Ascending aorta (tissue), 2 donors: ENCODE measurements at regions not wholly inside any gene's neighbourhood (a gene's known extent, or its start where the extent isn't known, plus 50 kb on each side); places are given as distances from the start of the nearest gene placed in this dataset.
"Not testable (repeated sequence)": the region's sequence is repeated elsewhere in the genome, so short reads cannot be mapped to it uniquely, and the experiment has no call there.

ENCODE experiments used
- DNase-seq, 2 donors: peaks; one replicate each; pipeline ENCODE4 v3.0.0-alpha.2; 2019; ENCODE audit warnings: low spot score in 2 of 2
- H3K27ac ChIP-seq, 2 donors: fragments of 200-600 bp; sonication (generic); one replicate each; pipeline ENCODE4 v1.5.1; 2016 to 2017; ENCODE audit warnings: mild to moderate bottlenecking in 1 of 2
- H3K27me3 ChIP-seq: fragments of 200-600 bp; sonication (generic); one replicate; pipeline ENCODE4 v1.5.1; 2017
- H3K36me3 ChIP-seq, 2 donors: fragments of 200-600 bp; sonication (generic); one replicate each; pipeline ENCODE4 v1.5.1; 2016
- H3K4me1 ChIP-seq, 2 donors: fragments of 200-600 bp; sonication (generic); one replicate each; pipeline ENCODE4 v1.5.1; 2016 to 2017; ENCODE audit warnings: mild to moderate bottlenecking in 1 of 2
- H3K4me3 ChIP-seq, 2 donors: fragments of 200-600 bp; sonication (generic); one replicate each; pipeline ENCODE4 v1.5.1; 2016 to 2017; ENCODE audit warnings: mild to moderate bottlenecking in 1 of 2
- H3K9me3 ChIP-seq, 2 donors: fragments of 200-600 bp; sonication (generic); one replicate each; pipeline ENCODE4 v1.5.1; 2016
- intact Hi-C: fragments of 100-400 bp; cut with DNase I; formaldehyde crosslinking; loops from one replicate; pipeline ENCODE4 v1.15.1; 2023
- TF ChIP-seq, protein P1 (sequence below), 3 experiments: fragments of 200-600 bp in 2 of 3; fragments of 450-650 bp in 1 of 3; sonication (generic) in 2 of 3; IDR thresholded peaks; one replicate each; pipeline ENCODE4 v1.5.1; 2016 to 2019; ENCODE audit warnings: antibody characterized with exemption in 3 of 3, mild to moderate bottlenecking in 1 of 3, moderate library complexity in 1 of 3

DNA sequence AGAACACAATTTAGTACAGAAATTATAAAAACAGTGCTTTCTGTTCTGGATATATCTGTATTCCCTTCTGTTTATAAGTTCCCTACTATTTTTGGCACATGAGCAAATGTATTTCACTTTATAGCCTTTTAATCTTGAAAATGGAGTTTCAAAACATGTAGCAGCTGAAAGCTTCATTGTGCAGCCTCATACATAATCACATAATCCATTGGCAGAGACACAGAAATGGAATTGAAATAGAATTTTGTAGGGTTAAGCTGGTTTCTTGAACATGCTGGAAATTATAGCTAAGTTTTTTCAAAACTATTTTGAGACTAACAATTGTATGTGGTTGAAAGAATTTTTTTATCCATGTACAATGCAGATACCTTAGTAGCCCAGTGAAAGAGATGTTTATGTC is 614.3 kb upstream of the MDGA2 start:
- TF ChIP-seq, protein P1, sequence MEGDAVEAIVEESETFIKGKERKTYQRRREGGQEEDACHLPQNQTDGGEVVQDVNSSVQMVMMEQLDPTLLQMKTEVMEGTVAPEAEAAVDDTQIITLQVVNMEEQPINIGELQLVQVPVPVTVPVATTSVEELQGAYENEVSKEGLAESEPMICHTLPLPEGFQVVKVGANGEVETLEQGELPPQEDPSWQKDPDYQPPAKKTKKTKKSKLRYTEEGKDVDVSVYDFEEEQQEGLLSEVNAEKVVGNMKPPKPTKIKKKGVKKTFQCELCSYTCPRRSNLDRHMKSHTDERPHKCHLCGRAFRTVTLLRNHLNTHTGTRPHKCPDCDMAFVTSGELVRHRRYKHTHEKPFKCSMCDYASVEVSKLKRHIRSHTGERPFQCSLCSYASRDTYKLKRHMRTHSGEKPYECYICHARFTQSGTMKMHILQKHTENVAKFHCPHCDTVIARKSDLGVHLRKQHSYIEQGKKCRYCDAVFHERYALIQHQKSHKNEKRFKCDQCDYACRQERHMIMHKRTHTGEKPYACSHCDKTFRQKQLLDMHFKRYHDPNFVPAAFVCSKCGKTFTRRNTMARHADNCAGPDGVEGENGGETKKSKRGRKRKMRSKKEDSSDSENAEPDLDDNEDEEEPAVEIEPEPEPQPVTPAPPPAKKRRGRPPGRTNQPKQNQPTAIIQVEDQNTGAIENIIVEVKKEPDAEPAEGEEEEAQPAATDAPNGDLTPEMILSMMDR (IDR thresholded peaks at IDR 0.05): no peak
- no peak for DNase-seq
- Histone ChIP-seq H3K27me3 (no peaks in the 10 kb centered on the region), H3K4me1 (no peaks in the 10 kb centered on the region), H3K4me3 (no peak overlapping the region), H3K9me3 (no peaks in the 10 kb centered on the region), H3K27ac (no peak overlapping the region), H3K36me3 (no peaks in the 10 kb centered on the region)
- intact Hi-C loops: no loop called here

DNA sequence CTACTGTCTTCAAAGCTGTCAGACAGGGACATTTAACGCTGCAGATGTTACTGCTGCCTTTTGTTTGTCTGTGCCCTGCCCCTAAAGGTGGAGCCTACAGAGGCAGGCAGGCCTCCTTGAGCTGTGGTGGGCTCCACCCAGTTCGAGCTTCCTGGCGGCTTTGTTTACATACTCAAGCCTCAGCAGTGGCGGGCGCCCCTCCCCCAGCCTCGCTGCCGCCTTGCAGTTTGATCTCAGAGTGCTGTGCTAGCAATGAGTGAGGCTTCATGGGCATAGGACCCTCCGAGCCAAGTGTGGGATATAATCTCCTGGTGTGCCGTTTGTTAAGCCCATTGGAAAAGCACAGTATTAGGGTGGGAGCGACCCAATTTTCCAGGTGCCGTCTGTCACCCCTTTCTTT is 609.8 kb upstream of the MDGA2 start:
- DNase-seq, H3K27ac ChIP-seq, intact Hi-C loops: not testable (repeated sequence)

DNA sequence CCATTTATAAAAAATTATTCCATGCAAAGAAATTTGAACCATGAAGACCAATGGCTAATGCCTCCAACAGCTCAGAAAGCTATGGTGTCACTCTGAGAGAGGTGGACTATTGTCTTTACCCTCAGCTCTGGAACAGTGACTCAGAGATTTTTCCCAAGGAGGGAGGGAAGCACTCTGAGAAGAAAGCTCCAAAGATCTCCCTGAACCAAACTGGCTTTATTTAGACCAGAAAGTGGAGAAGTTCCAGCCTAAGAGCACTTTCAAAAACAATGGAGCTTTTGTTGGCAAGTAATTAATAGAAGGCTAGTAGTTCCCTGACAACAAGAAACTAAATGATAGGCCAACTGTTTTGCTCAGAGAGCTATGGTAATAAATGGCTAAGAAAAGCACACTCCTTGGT is 599.9 kb upstream of the MDGA2 start:
- H3K4me1 ChIP-seq: no peaks in the 10 kb centered on the region
- no peak overlapping the region for H3K27ac ChIP-seq
- H3K9me3 ChIP-seq: no peaks in the 10 kb centered on the region
- no peak for DNase-seq
- H3K36me3 ChIP-seq: no peaks in the 10 kb centered on the region
- no peak overlapping the region for H3K4me3 ChIP-seq
- intact Hi-C loops: no loop called here
- TF ChIP-seq, protein P1 (IDR thresholded peaks at IDR 0.05): no peak
- no peaks in the 10 kb centered on the region for H3K27me3 ChIP-seq

More for the DNA sequence above, 609.8 kb upstream of the MDGA2 start:
- not testable (repeated sequence) for H3K27me3 ChIP-seq, H3K4me3 ChIP-seq, H3K36me3 ChIP-seq, H3K9me3 ChIP-seq, H3K4me1 ChIP-seq

DNA sequence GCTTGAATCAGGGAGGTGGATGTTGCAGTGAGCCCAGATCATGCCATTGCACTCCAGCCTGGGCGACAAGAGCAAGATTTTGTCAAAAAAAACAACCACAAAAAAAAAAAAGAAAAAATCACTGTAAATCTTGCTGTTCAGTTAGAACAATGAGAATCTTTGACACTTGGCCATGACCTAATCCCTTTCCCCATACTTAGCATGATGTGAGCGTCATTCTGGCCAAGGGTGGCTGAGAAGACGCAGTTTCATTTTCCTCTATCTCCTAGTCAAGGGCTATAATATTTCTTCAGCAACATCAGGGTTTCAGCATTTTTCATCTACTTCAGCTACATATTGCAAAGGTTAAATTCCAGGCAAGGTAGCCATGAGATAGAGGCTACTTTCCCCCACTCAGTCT is 599.4 kb upstream of the MDGA2 start:
- H3K27ac ChIP-seq: no peak overlapping the region
- H3K27me3 ChIP-seq: no peaks in the 10 kb centered on the region
- no peaks in the 10 kb centered on the region for H3K4me1 ChIP-seq
- no peaks in the 10 kb centered on the region for H3K9me3 ChIP-seq
- no peaks in the 10 kb centered on the region for H3K36me3 ChIP-seq
- DNase-seq: no peak
- TF ChIP-seq, protein P1 (IDR thresholded peaks at IDR 0.05): no peak
- no peak overlapping the region for H3K4me3 ChIP-seq
- intact Hi-C loops: no loop called here

DNA sequence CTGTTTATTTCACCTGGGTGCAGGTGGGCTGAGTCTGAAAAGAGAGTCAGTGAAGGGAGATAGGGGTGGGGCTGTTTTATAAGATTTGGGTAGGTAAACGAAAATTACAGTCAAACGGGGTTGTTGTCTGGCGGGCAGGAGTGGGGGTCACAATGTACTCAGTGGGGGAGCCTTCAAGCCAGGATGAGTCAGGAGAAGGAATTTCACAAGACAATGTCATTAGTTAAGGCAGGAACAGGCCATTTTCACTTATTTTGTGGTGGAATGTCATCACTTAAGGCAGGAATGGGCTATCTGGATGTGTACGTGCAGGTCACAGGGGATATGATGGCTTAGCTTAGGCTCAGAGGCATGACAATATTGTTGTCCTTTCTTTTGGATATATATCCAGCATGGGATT is 592.5 kb upstream of the MDGA2 start:
- H3K36me3 ChIP-seq, DNase-seq, intact Hi-C loops, H3K27ac ChIP-seq, H3K27me3 ChIP-seq, H3K9me3 ChIP-seq, H3K4me1 ChIP-seq, H3K4me3 ChIP-seq: not testable (repeated sequence)

DNA sequence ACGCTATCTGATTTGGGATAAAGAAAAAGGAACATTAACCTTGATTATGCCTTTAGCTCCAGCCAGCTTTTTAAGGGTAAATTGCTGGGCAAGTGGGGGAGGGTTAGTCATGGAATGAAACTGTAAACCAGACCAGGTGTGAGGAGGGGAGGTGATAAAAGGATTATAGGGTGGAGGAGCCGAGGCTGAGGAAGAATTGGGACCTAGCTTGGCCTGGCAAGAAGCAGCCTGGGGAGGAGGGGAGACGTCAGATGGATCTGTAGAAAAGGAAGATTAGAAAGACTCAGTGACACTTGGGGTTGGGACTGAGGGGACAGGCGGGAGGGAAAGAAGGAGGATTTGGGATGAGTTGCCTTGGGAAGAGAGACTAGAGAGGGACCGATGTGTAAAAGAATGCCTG is 590.8 kb upstream of the MDGA2 start:
- intact Hi-C loops, H3K9me3 ChIP-seq, H3K36me3 ChIP-seq, H3K27me3 ChIP-seq, H3K4me3 ChIP-seq, H3K27ac ChIP-seq, DNase-seq, H3K4me1 ChIP-seq: not testable (repeated sequence)

DNA sequence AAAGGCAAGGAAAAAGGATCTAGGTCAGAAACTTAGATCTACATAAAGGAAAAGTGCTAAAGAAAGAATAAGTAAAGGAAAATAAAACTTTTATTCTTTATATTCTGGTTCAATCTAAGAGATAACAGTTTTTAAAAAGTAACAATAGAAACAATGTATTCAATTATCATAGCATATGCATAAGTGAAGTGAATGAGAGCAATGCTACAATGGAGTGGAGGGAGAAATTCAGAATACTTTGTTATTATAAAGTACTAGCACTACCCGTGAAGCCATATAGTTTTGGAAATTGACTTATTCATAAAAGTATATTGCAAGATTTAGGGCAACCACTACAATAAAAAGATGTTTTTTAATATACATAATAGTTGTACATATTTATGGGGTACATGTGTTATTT is 586.0 kb upstream of the MDGA2 start:
- intact Hi-C loops: no loop called here
- no peaks in the 10 kb centered on the region for H3K27me3 ChIP-seq

DNA sequence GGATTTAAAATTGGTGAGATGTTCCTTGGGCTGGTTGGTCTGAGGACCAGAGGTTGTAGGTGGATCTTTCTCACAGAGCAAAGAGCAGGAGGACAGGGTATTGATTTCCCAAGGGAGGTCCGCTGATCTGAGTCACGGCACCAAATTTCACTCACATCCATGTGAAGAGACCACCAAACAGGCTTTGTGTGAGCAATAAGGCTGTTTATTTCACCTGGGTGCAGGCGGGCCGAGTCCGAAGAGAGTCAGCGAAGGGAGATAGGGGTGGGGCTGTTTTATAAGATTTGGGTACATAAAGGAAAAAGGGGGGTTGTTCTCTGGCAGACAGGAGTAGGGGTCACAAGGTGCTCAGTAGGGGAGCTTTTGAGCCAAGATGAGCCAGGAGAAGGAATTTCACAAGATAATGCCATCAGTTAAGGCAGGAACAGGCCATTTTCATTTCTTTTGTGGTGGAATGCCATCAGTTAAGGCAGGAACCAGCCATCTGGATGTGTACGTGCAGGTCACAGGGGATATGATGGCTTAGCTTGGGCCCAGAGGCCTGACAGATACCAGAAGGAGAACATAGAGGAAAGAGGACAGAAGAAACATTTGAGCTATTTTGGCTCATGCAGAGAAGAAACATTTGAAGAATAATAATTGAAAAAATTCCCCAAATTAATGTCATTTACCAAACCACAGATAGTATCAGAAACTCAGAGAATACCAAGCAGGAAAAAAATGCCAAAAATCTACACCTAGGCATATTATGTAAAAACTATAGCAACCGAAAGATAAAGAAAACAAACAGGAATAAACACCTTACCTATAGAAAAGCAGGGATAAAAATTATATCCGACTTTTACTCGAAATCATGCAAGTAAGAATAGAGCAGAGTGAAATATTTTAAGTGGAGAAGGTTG is 585.2 kb upstream of the MDGA2 start:
- not testable (repeated sequence) for H3K27me3 ChIP-seq, H3K36me3 ChIP-seq

More for the DNA sequence above, 586.0 kb upstream of the MDGA2 start:
- DNase-seq: no peak
- TF ChIP-seq, protein P1 (IDR thresholded peaks at IDR 0.05): no peak
- Histone ChIP-seq H3K9me3 (no peaks in the 10 kb centered on the region), H3K27ac (no peak overlapping the region), H3K4me1 (no peaks in the 10 kb centered on the region), H3K4me3 (no peak overlapping the region), H3K36me3 (no peaks in the 10 kb centered on the region)

DNA sequence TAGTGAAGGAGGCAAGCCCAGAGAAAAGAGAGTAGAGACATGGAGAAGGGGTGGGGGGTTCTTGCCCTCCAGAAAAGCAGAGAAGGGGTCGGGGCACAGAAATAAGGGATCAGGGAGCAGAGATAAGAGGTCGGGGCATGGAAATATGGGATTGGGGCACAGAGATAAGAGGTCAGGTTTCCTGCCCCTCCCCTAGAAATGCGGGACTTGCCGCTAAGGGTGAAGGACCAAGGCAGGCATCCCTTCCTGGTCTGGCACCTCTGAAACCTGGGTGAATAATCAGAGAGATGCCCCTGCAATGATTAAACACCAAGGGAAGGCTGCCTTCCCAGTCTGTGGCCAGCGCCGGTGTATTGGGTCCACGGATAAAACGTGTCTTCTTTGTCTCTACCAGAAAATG is 584.5 kb upstream of the MDGA2 start:
- H3K27me3 ChIP-seq, H3K9me3 ChIP-seq, H3K4me3 ChIP-seq, H3K36me3 ChIP-seq, H3K27ac ChIP-seq, DNase-seq, H3K4me1 ChIP-seq, intact Hi-C loops: not testable (repeated sequence)

More for the DNA sequence above, 585.2 kb upstream of the MDGA2 start:
- H3K9me3 ChIP-seq, H3K4me1 ChIP-seq, DNase-seq, H3K4me3 ChIP-seq, H3K27ac ChIP-seq, intact Hi-C loops: not testable (repeated sequence)

DNA sequence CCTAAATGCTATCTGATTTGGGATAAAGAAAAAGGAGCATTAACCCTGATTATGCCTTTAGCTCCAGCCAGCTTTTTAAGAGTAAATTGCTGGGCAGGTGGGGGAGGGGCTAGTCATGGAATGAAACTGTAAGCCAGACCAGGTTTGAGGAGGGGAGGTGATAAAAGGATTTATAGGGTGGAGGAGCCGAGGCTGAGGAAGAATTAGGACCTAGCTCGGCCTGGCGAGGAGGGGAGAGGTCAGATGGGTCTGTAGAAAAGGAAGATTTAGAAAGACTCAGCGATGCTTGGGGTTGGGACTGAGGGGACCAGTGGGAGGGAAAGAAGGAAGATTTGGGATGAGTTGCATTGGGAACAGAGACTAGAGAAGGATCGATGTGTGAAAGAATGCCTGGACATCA is 583.8 kb upstream of the MDGA2 start:
- H3K4me1 ChIP-seq, H3K27ac ChIP-seq, H3K9me3 ChIP-seq, H3K4me3 ChIP-seq, intact Hi-C loops, H3K27me3 ChIP-seq, DNase-seq, H3K36me3 ChIP-seq: not testable (repeated sequence)
